B cell (primary cell): ENCODE measurements at regions not wholly inside any gene's neighbourhood (a gene's known extent, or its start where the extent isn't known, plus 50 kb on each side); places are given as distances from the start of the nearest gene placed in this dataset.

Source experiments
- ATAC-seq: fragments of 200-7000 bp; cut with Tn5 transposase; one replicate; pipeline ENCODE4 v1.10.0; 2021; ENCODE audit warnings: low read depth, mild to moderate bottlenecking, moderate number of reproducible peaks, moderate library complexity
- CTCF ChIA-PET: fragments of 350-600 bp; sonication (Branson Sonifier 250); formaldehyde crosslinking; loops from one replicate; lab custom pipeline; 2021; ENCODE audit warnings: antibody characterized with exemption, inconsistent platforms; lab: Charles Lee
- POLR2A ChIA-PET: fragments of 350-600 bp; sonication (Branson Sonifier 250); formaldehyde crosslinking; loops from one replicate; lab custom pipeline; 2021; ENCODE audit warnings: antibody characterized with exemption; lab: Charles Lee
- DNase-seq: peaks from one replicate; pipeline ENCODE4 v3.0.0; 2013
- H2AFZ ChIP-seq: 2 replicates; pipeline ENCODE4 v1.6.1; 2012; ENCODE audit warnings: mild to moderate bottlenecking, low read depth, low read length; ENCODE audit not compliant: insufficient read depth, poor library complexity, severe bottlenecking
- H3K27ac ChIP-seq, 2 donors: 1 replicate in 1 of 2; 2 replicates in 1 of 2; pipeline ENCODE4 v1.5.1; 2012 to 2013; ENCODE audit warnings: low read length in 2 of 2, mild to moderate bottlenecking in 2 of 2, moderate library complexity in 1 of 2
- H3K27me3 ChIP-seq, 4 experiments: fragments of 200-600 bp in 1 of 4; sonication (generic) in 1 of 4; replicated peaks in 1 of 4; 1 replicate in 2 of 4; 2 replicates in 2 of 4; pipeline versions ENCODE4 v1.6.1 to v1.7.0; 2013 to 2016; ENCODE audit warnings: low read length in 3 of 4, mild to moderate bottlenecking in 2 of 4, mixed read lengths in 1 of 4, moderate library complexity in 1 of 4; ENCODE audit not compliant: insufficient read depth in 4 of 4, control insufficient read depth in 3 of 4; ENCODE audit errors: control extremely low read depth in 1 of 4
- H3K36me3 ChIP-seq, 2 experiments: replicated peaks in 1 of 2; 1 replicate in 1 of 2; 2 replicates in 1 of 2; pipeline versions ENCODE4 v1.6.1 to v1.7.1; 2013; ENCODE audit warnings: low read length in 1 of 2; ENCODE audit not compliant: insufficient read depth in 2 of 2, control insufficient read depth in 1 of 2; ENCODE audit errors: control extremely low read depth in 1 of 2, extremely low read depth in 1 of 2
- H3K4me1 ChIP-seq, 2 donors: fragments of 200-600 bp in 1 of 2; sonication (generic) in 1 of 2; 1 replicate in 1 of 2; 2 replicates in 1 of 2; pipeline versions ENCODE4 v1.5.1 to v1.6.1; 2013 to 2017; ENCODE audit warnings: low read length in 2 of 2; ENCODE audit not compliant: control insufficient read depth in 2 of 2, insufficient read depth in 2 of 2
- H3K4me2 ChIP-seq: replicated peaks from 2 replicates; pipeline ENCODE3; 2012; ENCODE audit warnings: mild to moderate bottlenecking, low read depth, low read length; ENCODE audit not compliant: poor library complexity, severe bottlenecking
- H3K4me3 ChIP-seq, 5 experiments: fragments of 200-600 bp in 1 of 5; sonication (generic) in 1 of 5; 1 replicate in 3 of 5; 2 replicates in 2 of 5; pipeline versions ENCODE4 v1.5.1 to v1.7.0; 2011 to 2016; ENCODE audit warnings: low read length in 4 of 5, mild to moderate bottlenecking in 4 of 5, low read depth in 2 of 5, control low read depth in 1 of 5, moderate library complexity in 1 of 5; ENCODE audit not compliant: insufficient read depth in 1 of 5; ENCODE audit errors: control extremely low read depth in 1 of 5, extremely low read depth in 1 of 5
- H3K79me2 ChIP-seq: fragments of 200-600 bp; sonication (generic); one replicate; pipeline ENCODE4 v1.6.0; 2016; ENCODE audit warnings: low read length; ENCODE audit not compliant: control insufficient read depth, insufficient read depth
- H3K9ac ChIP-seq: fragments of 200-600 bp; sonication (generic); 2 replicates; pipeline ENCODE4 v1.6.1; 2017; ENCODE audit warnings: mild to moderate bottlenecking, low read length, moderate library complexity
- H3K9me3 ChIP-seq, 3 donors: one replicate each; pipeline versions ENCODE4 v1.6.1 to v1.7.1; 2013; ENCODE audit warnings: low read length in 2 of 3; ENCODE audit not compliant: control insufficient read depth in 2 of 3, insufficient read depth in 1 of 3; ENCODE audit errors: control extremely low read depth in 1 of 3
- H4K20me1 ChIP-seq: 2 replicates; pipeline ENCODE4 v1.6.0; 2012; ENCODE audit warnings: mild to moderate bottlenecking, low read length; ENCODE audit not compliant: insufficient read depth, control insufficient read depth, poor library complexity, severe bottlenecking
- H3K27ac Mint-ChIP-seq: one replicate; pipeline ENCODE4 v1.8.0; 2021; ENCODE audit warnings: mixed read lengths
- H3K27me3 Mint-ChIP-seq: one replicate; pipeline ENCODE4 v1.8.0; 2021; ENCODE audit warnings: mixed read lengths
- H3K4me1 Mint-ChIP-seq: one replicate; pipeline ENCODE4 v1.8.0; 2021; ENCODE audit warnings: mixed read lengths
- H3K4me3 Mint-ChIP-seq: one replicate; pipeline ENCODE4 v1.8.0; 2021; ENCODE audit warnings: mixed read lengths
- H3K9me3 Mint-ChIP-seq: one replicate; pipeline ENCODE4 v1.8.0; 2022; ENCODE audit warnings: mixed read lengths; ENCODE audit not compliant: insufficient read depth
- EZH2 ChIP-seq: IDR thresholded peaks from 2 replicates; pipeline ENCODE4 v1.6.1; 2012; ENCODE audit warnings: borderline replicate concordance, low read depth, mild to moderate bottlenecking, moderate library complexity, low read length; ENCODE audit not compliant: insufficient read depth, poor library complexity, severe bottlenecking
- WGBS: methylation state at CpG from one replicate; pipeline ENCODE4 v1.1.5; 2013; ENCODE audit warnings: missing lambda C conversion rate; ENCODE audit not compliant: insufficient coverage; 5-methylcytosine and 5-hydroxymethylcytosine counted together
- intact Hi-C: fragments of 100-400 bp; cut with micrococcal nuclease; formaldehyde crosslinking; loops from one replicate; pipeline ENCODE4 v1.10.0; 2022
- TF ChIP-seq, protein P1 (sequence below): fragments of 200-600 bp; IDR thresholded peaks from one replicate; pipeline ENCODE4 v1.8.0; 2022; ENCODE audit warnings: antibody characterized with exemption, mild to moderate bottlenecking

- no peaks in the 10 kb centered on the region for H4K20me1 ChIP-seq
- DNase-seq = no peak
- intact Hi-C loops = no loop called here
- no peaks in the 10 kb centered on the region for H3K4me1 ChIP-seq
- H3K4me3 ChIP-seq = no peak overlapping the region
- H3K9me3 Mint-ChIP-seq = peaks cover 2% of the 10 kb centered on the region
- no peak for ATAC-seq
- H3K4me3 Mint-ChIP-seq = no peak overlapping the region
- H3K27ac ChIP-seq = no peak overlapping the region
- no peak overlapping the region for H3K27ac Mint-ChIP-seq
- POLR2A ChIA-PET = no interaction called here
- H2AFZ ChIP-seq = no peak overlapping the region
- CTCF ChIA-PET = no interaction called here
- TF ChIP-seq, protein P1, sequence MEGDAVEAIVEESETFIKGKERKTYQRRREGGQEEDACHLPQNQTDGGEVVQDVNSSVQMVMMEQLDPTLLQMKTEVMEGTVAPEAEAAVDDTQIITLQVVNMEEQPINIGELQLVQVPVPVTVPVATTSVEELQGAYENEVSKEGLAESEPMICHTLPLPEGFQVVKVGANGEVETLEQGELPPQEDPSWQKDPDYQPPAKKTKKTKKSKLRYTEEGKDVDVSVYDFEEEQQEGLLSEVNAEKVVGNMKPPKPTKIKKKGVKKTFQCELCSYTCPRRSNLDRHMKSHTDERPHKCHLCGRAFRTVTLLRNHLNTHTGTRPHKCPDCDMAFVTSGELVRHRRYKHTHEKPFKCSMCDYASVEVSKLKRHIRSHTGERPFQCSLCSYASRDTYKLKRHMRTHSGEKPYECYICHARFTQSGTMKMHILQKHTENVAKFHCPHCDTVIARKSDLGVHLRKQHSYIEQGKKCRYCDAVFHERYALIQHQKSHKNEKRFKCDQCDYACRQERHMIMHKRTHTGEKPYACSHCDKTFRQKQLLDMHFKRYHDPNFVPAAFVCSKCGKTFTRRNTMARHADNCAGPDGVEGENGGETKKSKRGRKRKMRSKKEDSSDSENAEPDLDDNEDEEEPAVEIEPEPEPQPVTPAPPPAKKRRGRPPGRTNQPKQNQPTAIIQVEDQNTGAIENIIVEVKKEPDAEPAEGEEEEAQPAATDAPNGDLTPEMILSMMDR = no peak
- no peak for TF ChIP-seq EZH2
- H3K4me1 Mint-ChIP-seq = no peaks in the 10 kb centered on the region
- H3K9ac ChIP-seq = no peak overlapping the region
- H3K27me3 Mint-ChIP-seq = no peaks in the 10 kb centered on the region
- no peaks in the 10 kb centered on the region for H3K79me2 ChIP-seq
- H3K36me3 ChIP-seq = no peaks in the 10 kb centered on the region
- no peaks in the 10 kb centered on the region for H3K9me3 ChIP-seq
- H3K4me2 ChIP-seq = no peak overlapping the region
- H3K27me3 ChIP-seq = no peaks in the 10 kb centered on the region
- 88% methylated on average over 2 of the region's 5 CpGs for WGBS
These were observed 168.5 kb upstream of the ZSWIM2 start for GRCh38 chr2:187017438-187017837.

- Histone ChIP-seq H2AFZ (no peak overlapping the region), H3K27me3 (no peaks in the 10 kb centered on the region), H3K9me3 (peaks cover 0 to 1% (median 0%) of the 10 kb centered on the region in 3 donors), H3K27ac (no peak overlapping the region), H3K4me2 (no peak overlapping the region), H3K4me3 (no peak overlapping the region), H3K4me1 (no peaks in the 10 kb centered on the region), H3K36me3 (no peaks in the 10 kb centered on the region), H3K79me2 (no peaks in the 10 kb centered on the region), H4K20me1 (no peaks in the 10 kb centered on the region), H3K9ac (no peak overlapping the region)
- DNase-seq (no peak), ATAC-seq (no peak)
- ChIA-PET CTCF (no interaction called here), POLR2A (no interaction called here)
- WGBS = 69% methylated on average over 2 of the region's 4 CpGs
- Mint-ChIP-seq H3K27me3 (no peaks in the 10 kb centered on the region), H3K4me1 (no peaks in the 10 kb centered on the region), H3K4me3 (no peak overlapping the region), H3K27ac (no peak overlapping the region), H3K9me3 (peaks cover 2% of the 10 kb centered on the region)
- intact Hi-C loops = no loop called here
- TF ChIP-seq, protein P1 = no peak
- TF ChIP-seq EZH2 = no peak
These were observed 164.1 kb upstream of the ZSWIM2 start for GRCh38 chr2:187013058-187013457.
